Neural progenitor cell (in vitro differentiated cells): ENCODE measurements at regions not wholly inside any gene's neighbourhood (a gene's known extent, or its start where the extent isn't known, plus 50 kb on each side); places are given as distances from the start of the nearest gene placed in this dataset.
A peak's percentile ranks its signal among the peaks of the same experiment; 100 is the strongest.

Experiments used
- DNase-seq: peaks from one replicate; pipeline ENCODE4 v3.0.0-alpha.2; 2016; ENCODE audit warnings: low spot score
- H2AFZ ChIP-seq: fragments of 200-600 bp; sonication (generic); replicated peaks from 2 replicates; pipeline ENCODE4 v1.6.1; 2016; ENCODE audit warnings: antibody characterized with exemption
- H3F3A ChIP-seq: fragments of 200-600 bp; sonication (generic); 2 replicates; pipeline ENCODE4 v1.6.1; 2016; ENCODE audit warnings: antibody characterized with exemption, low read depth
- H3K27ac ChIP-seq: fragments of 200-600 bp; sonication (generic); 2 replicates; pipeline ENCODE4 v1.5.1; 2016; ENCODE audit warnings: mild to moderate bottlenecking
- H3K27me3 ChIP-seq: fragments of 200-600 bp; sonication (generic); 2 replicates; pipeline ENCODE4 v1.6.1; 2016; ENCODE audit warnings: mild to moderate bottlenecking, moderate library complexity
- H3K36me3 ChIP-seq: fragments of 200-600 bp; sonication (generic); 2 replicates; pipeline ENCODE4 v1.5.1; 2016
- H3K4me1 ChIP-seq: fragments of 200-600 bp; sonication (generic); 2 replicates; pipeline ENCODE4 v1.6.1; 2016; ENCODE audit warnings: mixed run types
- H3K4me2 ChIP-seq: fragments of 200-600 bp; sonication (generic); 2 replicates; pipeline ENCODE4 v1.6.1; 2016
- H3K4me3 ChIP-seq: fragments of 200-600 bp; sonication (generic); 2 replicates; pipeline ENCODE4 v1.5.1; 2016
- H3K79me2 ChIP-seq: fragments of 200-600 bp; sonication (generic); 2 replicates; pipeline ENCODE4 v1.6.1; 2016; ENCODE audit warnings: low read depth
- H3K9ac ChIP-seq: fragments of 200-600 bp; sonication (generic); 2 replicates; pipeline ENCODE4 v1.6.1; 2016
- H3K9me3 ChIP-seq: fragments of 200-600 bp; sonication (generic); 2 replicates; pipeline ENCODE4 v1.5.1; 2016; ENCODE audit warnings: low read depth
- H4K20me1 ChIP-seq: fragments of 200-600 bp; sonication (generic); 2 replicates; pipeline ENCODE4 v1.6.1; 2016; ENCODE audit warnings: low read depth
- H3K27ac Mint-ChIP-seq: 3 replicates; pipeline ENCODE4 v1.8.0; 2021; ENCODE audit warnings: mixed read lengths
- H3K27me3 Mint-ChIP-seq: 2 replicates; pipeline ENCODE4 v1.8.0; 2022; ENCODE audit warnings: low read depth, mild to moderate bottlenecking, inconsistent platforms, moderate library complexity, mixed read lengths; ENCODE audit not compliant: insufficient read depth
- H3K36me3 Mint-ChIP-seq: 3 replicates; pipeline ENCODE4 v1.8.0; 2021; ENCODE audit warnings: mixed read lengths
- H3K4me1 Mint-ChIP-seq: 3 replicates; pipeline ENCODE4 v1.8.0; 2021; ENCODE audit warnings: mixed read lengths
- H3K4me3 Mint-ChIP-seq: 3 replicates; pipeline ENCODE4 v1.8.0; 2021; ENCODE audit warnings: mild to moderate bottlenecking, moderate library complexity, mixed read lengths
- H3K9me3 Mint-ChIP-seq: 3 replicates; pipeline ENCODE4 v1.8.0; 2020; ENCODE audit warnings: mixed read lengths
- EZH2 ChIP-seq: fragments of 200-600 bp; sonication (generic); IDR thresholded peaks from 2 replicates; pipeline ENCODE4 v1.6.1; 2017; ENCODE audit warnings: antibody characterized with exemption, mild to moderate bottlenecking, moderate library complexity
- EZH2phosphoT487 ChIP-seq: fragments of 200-600 bp; sonication (generic); IDR thresholded peaks from 2 replicates; pipeline ENCODE4 v1.6.1; 2017; ENCODE audit warnings: antibody characterized with exemption
- TF ChIP-seq, protein P1 (sequence below): fragments of 200-600 bp; sonication (generic); IDR thresholded peaks from 2 replicates; pipeline ENCODE4 v1.5.1; 2017; ENCODE audit warnings: antibody characterized with exemption, mild to moderate bottlenecking

DNA sequence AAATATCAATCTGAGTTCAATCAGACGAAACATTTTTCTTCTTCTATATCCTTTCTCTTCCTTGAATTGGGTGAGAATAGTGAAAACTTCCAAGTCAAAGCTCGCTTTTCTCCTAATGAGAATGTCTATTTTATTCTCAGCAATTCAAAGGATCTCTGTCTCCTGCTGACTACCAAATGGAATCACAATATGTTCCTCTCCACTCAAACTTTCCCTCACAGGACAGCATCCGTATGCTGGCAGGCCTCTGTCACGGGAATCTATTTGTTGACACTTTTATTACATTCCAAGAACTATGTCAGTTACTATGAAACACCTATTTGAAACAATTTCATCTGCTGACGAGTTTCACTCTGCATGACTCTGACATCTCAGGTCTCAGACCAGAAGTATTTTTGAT lies 1196.6 kb downstream of the CDH11 start:
- no peak overlapping the region for H3K27ac Mint-ChIP-seq

DNA sequence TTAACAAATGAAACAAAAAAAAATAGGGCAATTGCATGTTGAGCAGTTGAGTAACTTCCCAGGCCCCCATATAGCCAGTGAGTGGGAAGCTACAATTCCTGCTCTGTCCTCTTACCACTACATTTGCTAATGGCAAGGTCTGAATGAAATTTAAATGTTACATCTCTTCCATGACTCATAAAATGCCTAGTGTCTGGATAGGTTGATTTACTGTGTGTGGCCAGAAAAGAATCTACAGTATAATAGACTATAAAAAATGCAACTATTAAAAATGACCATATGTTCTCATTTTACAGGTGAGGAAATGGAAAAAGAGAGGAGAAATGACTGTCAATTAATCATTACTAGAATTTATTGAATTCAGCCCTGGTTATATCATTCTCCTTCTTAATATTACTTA lies 1199.3 kb downstream of the CDH11 start:
- Mint-ChIP-seq H3K27me3 (no peaks in the 10 kb centered on the region), H3K27ac (no peak overlapping the region), H3K9me3 (peaks cover 25% of the 10 kb centered on the region), H3K36me3 (peaks cover 4% of the 10 kb centered on the region), H3K4me3 (no peak overlapping the region), H3K4me1 (peaks cover 3% of the 10 kb centered on the region)
- Histone ChIP-seq H3K27me3 (no peaks in the 10 kb centered on the region), H2AFZ (no peak overlapping the region), H3K27ac (no peak overlapping the region), H4K20me1 (no peaks in the 10 kb centered on the region), H3K9ac (no peak overlapping the region), H3K9me3 (no peaks in the 10 kb centered on the region), H3K4me3 (no peak overlapping the region), H3K4me1 (no peaks in the 10 kb centered on the region), H3K4me2 (no peak overlapping the region), H3F3A (no peaks in the 10 kb centered on the region), H3K36me3 (no peaks in the 10 kb centered on the region), H3K79me2 (no peaks in the 10 kb centered on the region)
- no peak for TF ChIP-seq EZH2
- TF ChIP-seq, protein P1, sequence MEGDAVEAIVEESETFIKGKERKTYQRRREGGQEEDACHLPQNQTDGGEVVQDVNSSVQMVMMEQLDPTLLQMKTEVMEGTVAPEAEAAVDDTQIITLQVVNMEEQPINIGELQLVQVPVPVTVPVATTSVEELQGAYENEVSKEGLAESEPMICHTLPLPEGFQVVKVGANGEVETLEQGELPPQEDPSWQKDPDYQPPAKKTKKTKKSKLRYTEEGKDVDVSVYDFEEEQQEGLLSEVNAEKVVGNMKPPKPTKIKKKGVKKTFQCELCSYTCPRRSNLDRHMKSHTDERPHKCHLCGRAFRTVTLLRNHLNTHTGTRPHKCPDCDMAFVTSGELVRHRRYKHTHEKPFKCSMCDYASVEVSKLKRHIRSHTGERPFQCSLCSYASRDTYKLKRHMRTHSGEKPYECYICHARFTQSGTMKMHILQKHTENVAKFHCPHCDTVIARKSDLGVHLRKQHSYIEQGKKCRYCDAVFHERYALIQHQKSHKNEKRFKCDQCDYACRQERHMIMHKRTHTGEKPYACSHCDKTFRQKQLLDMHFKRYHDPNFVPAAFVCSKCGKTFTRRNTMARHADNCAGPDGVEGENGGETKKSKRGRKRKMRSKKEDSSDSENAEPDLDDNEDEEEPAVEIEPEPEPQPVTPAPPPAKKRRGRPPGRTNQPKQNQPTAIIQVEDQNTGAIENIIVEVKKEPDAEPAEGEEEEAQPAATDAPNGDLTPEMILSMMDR, result no peak
- TF ChIP-seq EZH2phosphoT487, result no peak
- DNase-seq, result no peak

More for the DNA sequence above, 1196.6 kb downstream of the CDH11 start:
- no peaks in the 10 kb centered on the region for H3K27me3 ChIP-seq
- H3K4me2 ChIP-seq, result no peak overlapping the region
- no peak overlapping the region for H3K9ac ChIP-seq
- peaks cover 5% of the 10 kb centered on the region for H3K9me3 Mint-ChIP-seq
- H3K4me3 ChIP-seq, result no peak overlapping the region
- H3K27ac ChIP-seq, result no peak overlapping the region
- H3F3A ChIP-seq, result no peaks in the 10 kb centered on the region
- no peak overlapping the region for H3K4me3 Mint-ChIP-seq
- H3K9me3 ChIP-seq, result no peaks in the 10 kb centered on the region
- H3K4me1 Mint-ChIP-seq, result peaks cover 3% of the 10 kb centered on the region
- no peaks in the 10 kb centered on the region for H4K20me1 ChIP-seq
- no peaks in the 10 kb centered on the region for H3K79me2 ChIP-seq
- DNase-seq, result no peak
- H3K27me3 Mint-ChIP-seq, result no peaks in the 10 kb centered on the region
- H3K4me1 ChIP-seq, result no peaks in the 10 kb centered on the region
- no peaks in the 10 kb centered on the region for H3K36me3 Mint-ChIP-seq
- no peak overlapping the region for H2AFZ ChIP-seq
- H3K36me3 ChIP-seq, result no peaks in the 10 kb centered on the region
- TF ChIP-seq, protein P1, result no peak
- no peak for TF ChIP-seq EZH2phosphoT487

DNA sequence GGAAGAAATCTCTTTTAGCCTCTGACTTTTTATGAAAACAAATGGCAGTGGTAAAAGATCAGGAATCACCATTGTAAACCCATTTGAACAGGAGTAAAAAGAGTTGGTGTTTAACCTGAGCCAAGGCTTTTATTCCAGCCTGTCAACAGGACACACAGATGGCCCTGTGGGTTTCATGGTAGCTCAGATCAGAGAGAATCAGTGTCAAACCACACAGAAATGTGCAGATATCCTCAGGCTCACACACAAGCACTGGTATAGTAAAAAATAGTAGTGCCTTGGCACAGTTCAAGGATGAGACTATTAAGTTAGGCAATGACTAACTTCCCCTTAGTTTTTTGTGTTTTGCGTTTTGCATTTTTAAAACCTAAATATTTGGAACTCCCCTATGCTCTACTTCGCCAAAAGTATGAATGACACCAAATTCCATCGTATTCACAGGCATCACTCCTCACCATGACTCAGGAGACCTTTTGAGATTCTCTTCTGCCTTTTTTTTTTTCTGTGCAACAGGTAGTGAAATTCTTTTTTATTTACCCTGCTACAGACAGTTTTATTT lies 1200.0 kb downstream of the CDH11 start:
- Mint-ChIP-seq H3K36me3 (peaks cover 4% of the 10 kb centered on the region), H3K27ac (no peak overlapping the region), H3K27me3 (no peaks in the 10 kb centered on the region), H3K9me3 (peaks cover 25% of the 10 kb centered on the region), H3K4me3 (no peak overlapping the region), H3K4me1 (peaks cover 3% of the 10 kb centered on the region)
- Histone ChIP-seq H4K20me1 (no peaks in the 10 kb centered on the region), H3K79me2 (no peaks in the 10 kb centered on the region), H3K36me3 (no peaks in the 10 kb centered on the region), H3K27me3 (no peaks in the 10 kb centered on the region), H3F3A (no peaks in the 10 kb centered on the region), H3K27ac (no peak overlapping the region), H3K4me2 (no peak overlapping the region), H3K9me3 (no peaks in the 10 kb centered on the region), H2AFZ (peak overlapping the region; percentile 74), H3K4me3 (no peak overlapping the region), H3K4me1 (no peaks in the 10 kb centered on the region), H3K9ac (no peak overlapping the region)
- TF ChIP-seq, protein P1, result no peak
- TF ChIP-seq EZH2, result no peak
- no peak for TF ChIP-seq EZH2phosphoT487
- DNase-seq, result no peak
